Activated CD4-positive, alpha-beta T cell treated with anti-CD3 and anti-CD28 coated beads, Interleukin-2, amount 10 ng/mL, durations not matched to agents 7 days and 5 days (primary cell): ENCODE measurements at regions not wholly inside any gene's neighbourhood (a gene's known extent, or its start where the extent isn't known, plus 50 kb on each side); places are given as distances from the start of the nearest gene placed in this dataset.

Experiments
- CTCF ChIA-PET: fragments of 350-600 bp; sonication (Branson Sonifier 250); formaldehyde crosslinking; loops from one replicate; lab custom pipeline; 2021; ENCODE audit warnings: antibody characterized with exemption; lab: Charles Lee
- POLR2A ChIA-PET: fragments of 350-600 bp; sonication (Branson Sonifier 250); formaldehyde crosslinking; loops from one replicate; lab custom pipeline; 2021; ENCODE audit warnings: antibody characterized with exemption; lab: Charles Lee
- DNase-seq: peaks from one replicate; pipeline ENCODE4 v3.0.0-alpha.2; 2020
- H3K27ac Mint-ChIP-seq: one replicate; pipeline ENCODE4 v1.8.0; 2021; ENCODE audit warnings: mild to moderate bottlenecking, moderate library complexity, mixed read lengths
- H3K27me3 Mint-ChIP-seq: one replicate; pipeline ENCODE4 v1.8.0; 2021; ENCODE audit warnings: mixed read lengths
- H3K36me3 Mint-ChIP-seq: one replicate; pipeline ENCODE4 v1.8.0; 2021; ENCODE audit warnings: low read depth, mixed read lengths
- H3K4me1 Mint-ChIP-seq: one replicate; pipeline ENCODE4 v1.8.0; 2021; ENCODE audit warnings: mixed read lengths
- H3K4me3 Mint-ChIP-seq: one replicate; pipeline ENCODE4 v1.8.0; 2021; ENCODE audit warnings: mild to moderate bottlenecking, moderate library complexity, mixed read lengths
- H3K9me3 Mint-ChIP-seq: one replicate; pipeline ENCODE4 v1.8.0; 2021; ENCODE audit warnings: mixed read lengths

GRCh38 chr6:14339172-14339571 is 221.6 kb downstream of the CD83 start:
- Mint-ChIP-seq H3K36me3 (peaks cover 6% of the 10 kb centered on the region), H3K4me3 (no peak overlapping the region), H3K4me1 (no peaks in the 10 kb centered on the region), H3K27me3 (no peaks in the 10 kb centered on the region), H3K27ac (no peak overlapping the region), H3K9me3 (peaks cover 4% of the 10 kb centered on the region)
- ChIA-PET CTCF (no interaction called here), POLR2A (no interaction called here)
- no peak for DNase-seq

- no peak for DNase-seq
- H3K4me1 Mint-ChIP-seq = no peaks in the 10 kb centered on the region
- H3K9me3 Mint-ChIP-seq = peaks cover 4% of the 10 kb centered on the region
- H3K36me3 Mint-ChIP-seq = peaks cover 6% of the 10 kb centered on the region
- ChIA-PET CTCF (no interaction called here), POLR2A (no interaction called here)
- no peak overlapping the region for H3K27ac Mint-ChIP-seq
- no peak overlapping the region for H3K4me3 Mint-ChIP-seq
- H3K27me3 Mint-ChIP-seq = no peaks in the 10 kb centered on the region
These were observed 222.4 kb downstream of the CD83 start for GRCh38 chr6:14339711-14340584.

- no peaks in the 10 kb centered on the region for H3K27me3 Mint-ChIP-seq
- ChIA-PET POLR2A (no interaction called here), CTCF (no interaction called here)
- H3K27ac Mint-ChIP-seq = no peak overlapping the region
- peaks cover 4% of the 10 kb centered on the region for H3K4me1 Mint-ChIP-seq
- no peak for DNase-seq
- H3K36me3 Mint-ChIP-seq = no peaks in the 10 kb centered on the region
- no peak overlapping the region for H3K4me3 Mint-ChIP-seq
- H3K9me3 Mint-ChIP-seq = peaks cover 4% of the 10 kb centered on the region
These were observed 226.9 kb downstream of the CD83 start for GRCh38 chr6:14344486-14344885.

- no peaks in the 10 kb centered on the region for H3K36me3 Mint-ChIP-seq
- peaks cover 11% of the 10 kb centered on the region for H3K4me1 Mint-ChIP-seq
- H3K9me3 Mint-ChIP-seq = peaks cover 11% of the 10 kb centered on the region
- no peak overlapping the region for H3K4me3 Mint-ChIP-seq
- H3K27ac Mint-ChIP-seq = no peak overlapping the region
- ChIA-PET POLR2A (no interaction called here), CTCF (no interaction called here)
- H3K27me3 Mint-ChIP-seq = no peaks in the 10 kb centered on the region
- no peak for DNase-seq
These were observed 230.8 kb downstream of the CD83 start for GRCh38 chr6:14348389-14348788.

- H3K4me3 Mint-ChIP-seq = no peak overlapping the region
These were observed 231.9 kb downstream of the CD83 start for GRCh38 chr6:14349507-14349906.

GRCh38 chr6:14350210-14350609 is 232.6 kb downstream of the CD83 start:
- Mint-ChIP-seq H3K9me3 (peaks cover 11% of the 10 kb centered on the region), H3K27me3 (no peaks in the 10 kb centered on the region), H3K27ac (no peak overlapping the region), H3K4me3 (no peak overlapping the region), H3K4me1 (peaks cover 20% of the 10 kb centered on the region), H3K36me3 (no peaks in the 10 kb centered on the region)
- ChIA-PET POLR2A (no interaction called here), CTCF (interaction anchor here (1.1 to 1.4 kb wide), 2 partner anchors 11 to 19 kb away, joined by 3 to 4 read pairs; no protein-coding TSS in a partner anchor)
- DNase-seq = no peak

More at GRCh38 chr6:14349507-14349906, 231.9 kb downstream of the CD83 start:
- H3K36me3 Mint-ChIP-seq = no peaks in the 10 kb centered on the region
- H3K4me1 Mint-ChIP-seq = peaks cover 14% of the 10 kb centered on the region
- DNase-seq = no peak
- CTCF ChIA-PET = no interaction called here
- POLR2A ChIA-PET = no interaction called here
- H3K27ac Mint-ChIP-seq = no peak overlapping the region
- peaks cover 11% of the 10 kb centered on the region for H3K9me3 Mint-ChIP-seq
- no peaks in the 10 kb centered on the region for H3K27me3 Mint-ChIP-seq

- no peak for DNase-seq
- peaks cover 16% of the 10 kb centered on the region for H3K9me3 Mint-ChIP-seq
- H3K4me3 Mint-ChIP-seq = no peak overlapping the region
- H3K4me1 Mint-ChIP-seq = peaks cover 20% of the 10 kb centered on the region
- H3K27ac Mint-ChIP-seq = no peak overlapping the region
- POLR2A ChIA-PET = no interaction called here
- CTCF ChIA-PET = no interaction called here
- H3K36me3 Mint-ChIP-seq = peaks cover 4% of the 10 kb centered on the region
- peaks cover 2% of the 10 kb centered on the region for H3K27me3 Mint-ChIP-seq
These were observed 235.7 kb downstream of the CD83 start for GRCh38 chr6:14353281-14353680.

GRCh38 chr6:14353798-14354197 is 236.2 kb downstream of the CD83 start:
- peaks cover 12% of the 10 kb centered on the region for H3K9me3 Mint-ChIP-seq
- POLR2A ChIA-PET = no interaction called here
- CTCF ChIA-PET = no interaction called here
- peaks cover 2% of the 10 kb centered on the region for H3K27me3 Mint-ChIP-seq
- no peak overlapping the region for H3K27ac Mint-ChIP-seq
- no peak for DNase-seq
- H3K4me3 Mint-ChIP-seq = no peak overlapping the region
- H3K4me1 Mint-ChIP-seq = peaks cover 20% of the 10 kb centered on the region
- H3K36me3 Mint-ChIP-seq = peaks cover 4% of the 10 kb centered on the region

GRCh38 chr6:14354919-14355572 is 237.5 kb downstream of the CD83 start:
- Mint-ChIP-seq H3K36me3 (peaks cover 4% of the 10 kb centered on the region), H3K4me1 (peaks cover 16% of the 10 kb centered on the region), H3K27ac (no peak overlapping the region), H3K4me3 (no peak overlapping the region), H3K27me3 (peaks cover 2% of the 10 kb centered on the region), H3K9me3 (peaks cover 9% of the 10 kb centered on the region)
- ChIA-PET CTCF (no interaction called here), POLR2A (no interaction called here)
- DNase-seq = no peak

GRCh38 chr6:14359438-14359837 is 241.9 kb downstream of the CD83 start:
- H3K36me3 Mint-ChIP-seq = peaks cover 4% of the 10 kb centered on the region
- ChIA-PET POLR2A (no interaction called here), CTCF (no interaction called here)
- peaks cover 2% of the 10 kb centered on the region for H3K27me3 Mint-ChIP-seq
- DNase-seq = no peak
- H3K4me1 Mint-ChIP-seq = peaks cover 7% of the 10 kb centered on the region
- H3K9me3 Mint-ChIP-seq = peaks cover 5% of the 10 kb centered on the region
- H3K27ac Mint-ChIP-seq = no peak overlapping the region
- H3K4me3 Mint-ChIP-seq = no peak overlapping the region

GRCh38 chr6:14360565-14360964 is 243.0 kb downstream of the CD83 start:
- no peak for DNase-seq
- Mint-ChIP-seq H3K9me3 (peaks cover 5% of the 10 kb centered on the region), H3K27me3 (peaks cover 2% of the 10 kb centered on the region), H3K27ac (no peak overlapping the region), H3K4me3 (no peak overlapping the region), H3K4me1 (no peaks in the 10 kb centered on the region), H3K36me3 (peaks cover 4% of the 10 kb centered on the region)
- ChIA-PET CTCF (interaction anchor here (1.1 to 1.3 kb wide), 2 partner anchors 10 kb away, joined by 3 read pairs; no protein-coding TSS in a partner anchor), POLR2A (no interaction called here)

- Mint-ChIP-seq H3K27ac (no peak overlapping the region), H3K36me3 (peaks cover 4% of the 10 kb centered on the region), H3K9me3 (peaks cover 5% of the 10 kb centered on the region), H3K27me3 (peaks cover 2% of the 10 kb centered on the region), H3K4me3 (no peak overlapping the region), H3K4me1 (no peaks in the 10 kb centered on the region)
- no peak for DNase-seq
- CTCF ChIA-PET = interaction anchor here (1.1 to 1.3 kb wide), 2 partner anchors 9 to 11 kb away, joined by 3 read pairs; no protein-coding TSS in a partner anchor
- POLR2A ChIA-PET = no interaction called here
These were observed 243.7 kb downstream of the CD83 start for GRCh38 chr6:14361297-14361696.

- peaks cover 3% of the 10 kb centered on the region for H3K9me3 Mint-ChIP-seq
- no peak overlapping the region for H3K27ac Mint-ChIP-seq
- DNase-seq = no peak
- H3K27me3 Mint-ChIP-seq = peaks cover 2% of the 10 kb centered on the region
- peaks cover under 1% of the 10 kb centered on the region for H3K36me3 Mint-ChIP-seq
- H3K4me1 Mint-ChIP-seq = no peaks in the 10 kb centered on the region
- ChIA-PET CTCF (interaction anchor here (1.1 kb wide), 1 partner anchor 8 kb away, joined by 3 read pairs; no protein-coding TSS in a partner anchor), POLR2A (no interaction called here)
- no peak overlapping the region for H3K4me3 Mint-ChIP-seq
These were observed 244.5 kb downstream of the CD83 start for GRCh38 chr6:14361956-14362587.
